Right ventricle myocardium superior (tissue), 1 donor: ENCODE measurements at regions not wholly inside any gene's neighbourhood (a gene's known extent, or its start where the extent isn't known, plus 50 kb on each side); places are given as distances from the start of the nearest gene placed in this dataset.
"Not testable (repeated sequence)": the region's sequence is repeated elsewhere in the genome, so short reads cannot be mapped to it uniquely, and the experiment has no call there.

Experiments
- ATAC-seq: fragments of 200-7000 bp; cut with Tn5 transposase; one replicate; pipeline ENCODE4 v1.9.1; 2020; ENCODE audit warnings: mild to moderate bottlenecking; ENCODE audit not compliant: poor library complexity
- DNase-seq: peaks from one replicate; pipeline ENCODE4 v3.0.0-alpha.2; 2020
- intact Hi-C: fragments of 100-400 bp; cut with DNase I; formaldehyde crosslinking; loops from one replicate; pipeline ENCODE4 v1.11.2; 2022
- donor health status: DM: no; HTN: yes; CAD: no; lungs with severe emphysema.

DNA sequence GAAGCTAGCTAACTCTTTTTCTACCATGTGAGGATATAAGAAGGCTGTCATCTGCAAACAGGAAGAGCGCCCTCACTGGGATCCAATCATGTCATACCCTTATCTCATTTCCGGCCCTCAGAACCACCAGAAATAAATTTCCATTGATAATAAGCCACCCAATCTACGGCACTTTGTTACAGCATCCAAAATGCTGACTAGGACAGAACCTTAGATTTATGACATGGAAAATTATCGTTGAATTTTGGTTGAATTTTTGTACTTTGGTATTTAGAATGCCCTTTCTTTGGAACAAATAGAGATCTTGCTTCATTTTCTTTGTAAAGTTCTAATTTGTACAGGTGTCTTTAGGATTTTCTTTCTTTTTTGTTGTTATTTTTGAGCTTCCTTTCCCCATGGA lies 53.3 kb upstream of the CYLC2 start:
- intact Hi-C loops: no loop called here
- ATAC-seq: no peak
- DNase-seq: no peak

DNA sequence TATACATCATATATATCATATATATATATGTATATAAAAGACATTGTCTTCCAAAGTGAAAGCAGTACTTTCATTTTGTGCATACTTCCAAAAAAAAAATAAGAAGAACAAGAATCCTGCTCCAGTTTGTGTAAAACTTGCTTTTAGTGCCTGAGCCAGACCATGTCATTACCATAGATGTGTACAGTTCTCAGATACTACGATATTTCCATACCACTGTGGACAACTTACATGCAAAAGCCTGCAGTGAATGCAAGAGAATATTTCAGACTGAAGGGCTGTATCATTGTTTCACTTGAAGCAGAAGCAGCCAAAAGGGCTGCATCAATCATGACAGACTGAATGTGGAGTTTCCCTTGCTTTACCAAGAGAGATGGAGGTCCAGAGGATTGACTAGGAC lies 72.6 kb upstream of the CYLC2 start:
- ATAC-seq: no peak
- no peak for DNase-seq
- intact Hi-C loops: no loop called here

DNA sequence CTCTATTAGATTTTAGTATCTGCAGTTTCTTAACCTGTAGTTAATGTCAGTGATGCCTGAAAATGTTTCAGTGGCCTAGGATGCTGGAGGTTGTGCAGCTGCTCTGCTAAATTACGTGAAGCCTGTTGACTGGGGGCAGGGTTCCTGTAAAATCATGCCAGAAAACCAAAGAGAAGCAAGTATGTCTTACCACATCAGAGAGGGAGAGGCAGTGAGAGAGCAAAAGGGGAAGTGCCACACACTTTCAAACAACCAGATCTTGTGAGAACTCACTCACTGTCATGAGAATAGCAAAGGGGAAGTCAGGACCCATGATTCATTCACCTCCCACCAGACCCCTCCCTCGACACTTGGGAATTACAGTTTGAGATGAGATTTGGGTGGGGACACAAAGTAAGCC lies 83.9 kb upstream of the CYLC2 start:
- no peak for DNase-seq
- no peak for ATAC-seq
- intact Hi-C loops: no loop called here

DNA sequence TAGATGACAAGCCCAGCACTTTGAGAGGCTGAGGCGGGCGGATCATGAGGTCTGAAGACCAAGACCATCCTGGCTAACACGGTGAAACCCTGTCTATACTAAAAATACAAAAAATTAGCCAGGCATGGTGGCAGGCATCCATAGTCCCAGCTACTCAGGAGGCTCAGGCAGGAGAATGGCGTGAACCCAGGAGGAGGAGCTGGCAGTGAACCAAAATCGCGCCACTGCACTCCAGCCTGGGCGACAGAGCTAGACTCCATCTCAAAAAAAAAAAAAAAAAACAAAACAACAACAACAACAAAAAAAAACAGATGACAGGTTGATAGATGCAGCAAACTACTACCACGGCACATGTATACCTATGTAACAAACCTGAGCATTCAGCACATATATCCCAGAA lies 89.3 kb upstream of the CYLC2 start:
- intact Hi-C loops, ATAC-seq, DNase-seq: not testable (repeated sequence)

DNA sequence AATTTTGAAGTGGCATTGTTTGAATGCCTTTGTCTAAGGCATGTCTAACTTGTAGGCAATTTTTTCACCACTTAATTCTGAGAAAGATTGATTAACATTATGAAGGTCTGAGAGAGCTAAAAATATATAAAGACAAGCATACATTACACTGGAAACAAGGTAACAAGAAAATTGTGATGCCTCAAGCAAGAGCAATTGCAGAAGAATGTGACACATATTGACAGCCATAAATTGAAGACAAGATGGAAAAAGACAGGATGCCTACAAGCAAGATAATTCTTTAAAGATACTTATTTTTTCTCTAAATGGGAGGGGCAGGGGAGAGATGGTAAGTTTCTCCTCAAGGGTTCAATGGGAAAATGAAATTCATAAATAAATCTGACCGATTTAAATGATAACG lies 103.1 kb upstream of the CYLC2 start:
- DNase-seq: no peak
- intact Hi-C loops: no loop called here
- ATAC-seq: no peak

DNA sequence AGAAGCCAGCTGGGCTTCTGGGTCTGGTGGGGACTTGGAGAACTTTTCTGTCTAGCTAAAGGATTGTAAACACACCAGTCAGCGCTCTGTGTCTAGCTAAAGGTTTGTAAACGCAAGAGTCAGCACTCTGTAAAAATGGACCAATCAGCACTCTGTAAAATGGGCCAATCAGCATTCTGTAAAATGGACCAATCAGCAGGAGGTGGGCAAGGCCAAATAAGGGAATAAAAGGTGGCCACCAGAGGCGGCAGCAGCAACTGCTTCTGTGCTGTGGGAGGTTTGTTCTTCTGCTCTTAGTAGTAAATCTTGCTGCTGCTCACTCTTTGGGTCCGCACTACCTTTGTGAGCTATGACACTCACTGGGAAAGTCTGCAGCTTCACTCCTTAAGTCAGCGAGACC lies 106.4 kb upstream of the CYLC2 start:
- intact Hi-C loops, DNase-seq, ATAC-seq: not testable (repeated sequence)

DNA sequence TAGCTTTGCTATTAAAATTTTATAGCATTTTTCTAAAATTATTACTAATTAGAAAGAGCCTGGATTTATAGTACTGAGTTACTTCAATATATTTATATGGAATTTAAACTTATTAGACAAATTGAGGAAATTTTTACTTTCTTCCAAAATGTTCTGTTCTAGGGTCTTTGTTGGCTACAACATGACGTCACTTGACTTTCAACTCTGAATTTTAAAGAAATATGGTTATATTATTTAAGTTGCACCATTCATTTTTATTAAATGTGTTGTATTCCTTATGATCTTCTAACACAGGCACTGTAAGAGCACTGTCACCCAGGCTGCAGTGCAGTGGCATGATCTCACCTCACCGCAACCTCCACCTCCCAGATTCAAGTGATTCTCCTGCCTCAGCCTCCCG lies 119.4 kb upstream of the CYLC2 start:
- intact Hi-C loops: no loop called here
- ATAC-seq (no peak), DNase-seq (no peak)

DNA sequence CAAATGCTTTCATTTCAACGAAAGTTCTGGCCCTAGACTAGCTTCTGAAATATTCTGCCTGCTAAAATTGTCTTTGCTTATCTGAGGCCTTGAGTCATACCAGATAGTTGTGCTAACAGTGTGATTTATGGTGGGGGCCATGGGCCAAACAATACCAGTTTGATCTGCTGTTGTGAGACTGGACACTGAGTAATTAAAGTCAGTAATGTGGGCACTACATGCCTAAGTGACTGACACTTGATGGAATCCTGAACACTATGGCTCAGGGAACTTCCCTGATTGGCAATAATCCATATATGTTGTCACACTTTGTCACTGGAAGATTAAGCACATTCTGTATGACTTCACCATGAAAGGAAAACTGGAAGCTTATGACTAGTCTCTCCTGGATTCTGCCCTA lies 127.6 kb upstream of the CYLC2 start:
- ATAC-seq (peak; percentile 94), DNase-seq (peak; percentile 25)
- intact Hi-C loops: no loop called here

DNA sequence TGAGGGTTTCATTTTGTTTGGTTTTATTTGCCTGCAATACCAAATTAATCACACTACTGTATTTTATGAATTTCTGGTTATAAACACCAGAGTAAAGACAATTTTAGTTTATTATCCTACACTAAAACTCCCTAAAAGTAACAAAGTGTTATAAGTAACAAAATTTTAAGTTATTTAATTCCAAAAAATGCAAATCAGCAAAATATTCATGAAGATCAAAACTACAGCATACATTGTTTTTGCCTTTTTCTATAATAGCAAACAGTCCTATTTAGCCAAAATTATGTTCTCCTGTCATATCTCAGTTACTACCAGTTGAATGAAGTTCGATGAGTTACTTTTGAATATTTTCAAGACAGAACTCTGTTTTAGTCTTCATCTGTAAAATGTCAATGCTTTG lies 132.7 kb upstream of the CYLC2 start:
- intact Hi-C loops: no loop called here
- no peak for DNase-seq
- no peak for ATAC-seq

DNA sequence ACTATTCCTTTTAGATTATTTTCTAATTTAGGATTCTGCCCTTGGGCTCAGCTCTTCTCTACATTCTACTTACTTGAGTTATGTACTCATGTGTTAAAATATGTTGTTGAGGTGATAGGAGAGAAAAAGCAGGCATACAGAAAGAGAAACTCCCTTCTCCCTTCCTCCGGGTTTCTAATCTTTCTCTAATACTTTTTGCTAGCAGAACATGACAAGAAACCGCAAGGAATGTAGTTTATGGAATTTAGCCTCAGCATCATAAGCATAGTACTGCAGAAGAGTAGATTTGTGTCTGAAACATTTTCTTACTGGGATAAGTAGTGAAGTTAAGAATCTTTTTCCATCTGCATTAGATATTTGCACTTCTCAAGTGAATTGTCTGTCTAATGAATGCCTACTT lies 139.5 kb upstream of the CYLC2 start:
- peak; percentile 60 for ATAC-seq
- no peak for DNase-seq
- intact Hi-C loops: no loop called here

DNA sequence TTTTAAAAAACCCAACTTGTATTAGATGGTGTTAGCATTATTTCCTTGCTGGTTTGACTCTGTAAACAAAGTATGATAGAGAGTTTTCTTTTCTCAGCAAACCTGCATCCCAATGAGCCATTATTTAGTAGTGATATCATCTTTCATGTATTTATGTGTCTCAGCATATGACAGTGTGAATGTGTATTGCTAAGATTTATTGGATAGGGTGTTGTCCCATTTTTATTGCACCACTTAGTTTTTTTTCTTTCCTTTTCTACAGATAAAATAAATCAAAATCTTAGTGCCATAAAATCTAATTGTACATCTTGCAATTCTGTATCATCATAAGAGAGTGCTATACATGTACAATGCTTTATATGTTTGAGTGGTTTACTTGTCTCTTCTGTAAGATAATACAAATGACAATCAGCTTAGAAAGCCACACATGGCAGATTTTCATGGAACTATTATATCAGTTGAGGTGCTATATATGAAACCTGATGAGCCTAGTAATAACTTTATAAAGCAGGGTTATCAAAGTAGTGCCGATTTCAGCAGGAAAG lies 149.2 kb upstream of the CYLC2 start:
- no peak for ATAC-seq
- intact Hi-C loops: no loop called here
- DNase-seq: no peak

DNA sequence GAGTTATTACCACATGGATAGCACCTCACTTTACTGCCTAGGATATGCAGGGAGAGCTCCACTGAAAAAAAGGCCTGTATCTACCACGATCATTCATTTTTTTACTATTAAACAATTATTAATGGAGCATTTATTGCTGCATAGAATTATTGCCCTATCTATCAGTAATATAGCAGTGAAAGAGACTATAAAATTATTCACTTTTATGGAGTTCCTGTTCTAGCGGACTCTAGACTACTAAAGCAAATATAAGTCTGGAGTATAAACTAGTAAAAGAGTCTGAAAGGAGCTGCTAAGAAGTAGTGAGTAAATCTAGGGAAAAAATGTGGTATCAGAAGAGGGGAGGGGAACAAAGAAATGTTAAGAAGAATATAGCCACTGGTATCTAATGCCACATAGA lies 150.4 kb upstream of the CYLC2 start:
- ATAC-seq (no peak), DNase-seq (no peak)
- intact Hi-C loops: no loop called here

DNA sequence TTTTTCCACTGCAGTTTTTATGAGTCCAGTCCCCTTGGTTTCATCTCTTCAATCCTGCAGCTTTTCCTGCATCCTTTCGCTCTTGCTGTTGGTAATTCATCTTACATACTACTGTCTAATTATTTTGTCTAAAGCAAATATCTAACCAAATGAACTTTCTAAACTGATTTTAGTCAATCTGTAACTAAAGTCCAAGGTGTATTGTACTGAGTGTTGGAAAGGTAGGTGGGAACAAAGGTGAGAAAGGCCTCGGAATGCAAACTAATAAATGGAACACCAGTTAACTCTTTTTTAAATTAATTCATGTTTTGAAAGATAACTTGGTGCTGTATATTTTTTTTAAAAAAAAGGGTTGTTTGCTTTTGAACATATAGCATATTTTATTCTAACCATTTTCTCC lies 152.7 kb upstream of the CYLC2 start:
- ATAC-seq (no peak), DNase-seq (no peak)
- intact Hi-C loops: no loop called here

DNA sequence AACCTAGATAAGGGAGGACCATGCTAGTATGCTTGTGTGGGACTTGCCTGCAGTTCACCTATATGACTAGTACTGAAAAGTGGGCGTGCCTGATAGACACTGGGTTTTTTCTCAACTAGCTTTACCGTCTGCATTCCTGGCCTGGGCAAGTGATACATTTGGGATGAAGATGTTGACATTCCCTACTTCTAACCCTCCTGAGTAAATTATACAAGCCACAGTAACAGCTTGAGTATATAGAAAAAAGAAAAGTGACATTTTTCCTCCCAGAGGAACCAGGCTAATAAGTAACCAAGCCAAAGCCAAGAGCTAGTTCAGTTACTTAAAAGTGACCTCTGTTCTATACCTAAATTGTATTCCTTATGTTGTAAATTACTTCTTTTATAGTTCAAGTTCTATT lies 153.8 kb upstream of the CYLC2 start:
- no peak for DNase-seq
- intact Hi-C loops: no loop called here
- no peak for ATAC-seq

DNA sequence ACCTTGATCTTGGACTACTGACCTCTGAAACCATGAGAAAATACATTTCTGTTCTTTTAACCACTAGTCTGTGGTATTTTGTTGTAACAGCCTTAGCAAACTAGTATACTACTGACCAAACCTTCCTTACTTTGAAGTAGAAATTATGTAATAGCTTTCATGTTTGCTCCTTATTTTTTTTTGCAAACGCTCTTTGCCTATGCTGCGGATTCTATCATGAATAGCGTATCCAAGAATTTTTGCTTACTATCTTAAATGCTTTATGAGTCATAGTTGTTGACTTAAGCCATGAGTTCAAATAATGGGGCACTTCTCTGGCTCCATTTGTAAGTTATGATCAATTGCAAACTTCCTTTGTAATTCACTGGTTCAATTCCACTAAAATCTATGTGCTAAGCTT lies 154.8 kb upstream of the CYLC2 start:
- intact Hi-C loops: no loop called here
- DNase-seq (no peak), ATAC-seq (no peak)

DNA sequence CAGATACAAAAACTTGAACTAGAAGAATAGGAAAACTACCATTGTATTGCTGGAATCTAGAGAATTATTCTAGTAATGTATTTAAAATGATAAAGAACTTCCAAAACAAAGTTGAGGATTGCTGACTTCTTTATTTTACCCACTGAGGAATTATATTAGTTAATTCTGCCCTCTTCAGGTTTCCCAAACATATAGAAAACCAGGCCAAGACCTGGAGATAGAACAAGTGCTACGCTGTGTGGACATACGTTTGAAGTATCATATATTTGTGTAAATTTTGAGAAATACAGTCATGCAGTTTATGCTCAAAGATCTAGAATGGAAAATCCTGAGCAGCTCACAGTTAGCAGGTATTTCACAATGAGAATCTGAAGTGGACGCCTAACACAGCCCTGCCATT lies 162.3 kb upstream of the CYLC2 start:
- ATAC-seq (no peak), DNase-seq (no peak)
- intact Hi-C loops: no loop called here

DNA sequence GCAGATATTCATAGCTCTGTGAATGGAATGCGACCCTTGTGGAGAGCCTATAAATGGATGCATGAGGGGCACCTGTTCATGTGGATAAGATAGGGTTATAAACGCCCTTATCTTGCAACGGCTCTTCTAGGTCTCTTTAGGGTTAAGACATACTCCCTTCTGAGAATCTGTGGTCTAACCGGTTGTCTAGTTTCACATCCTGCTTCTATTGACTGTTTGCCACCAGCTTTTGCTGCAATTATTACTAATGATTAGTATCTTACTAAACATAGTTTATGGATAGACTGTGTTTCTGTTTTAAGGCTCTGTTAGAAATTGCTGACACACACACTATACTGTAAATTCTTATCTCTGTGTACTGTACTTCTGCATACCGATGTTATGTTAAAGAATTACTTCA lies 198.9 kb upstream of the CYLC2 start:
- no peak for ATAC-seq
- intact Hi-C loops: no loop called here
- no peak for DNase-seq

DNA sequence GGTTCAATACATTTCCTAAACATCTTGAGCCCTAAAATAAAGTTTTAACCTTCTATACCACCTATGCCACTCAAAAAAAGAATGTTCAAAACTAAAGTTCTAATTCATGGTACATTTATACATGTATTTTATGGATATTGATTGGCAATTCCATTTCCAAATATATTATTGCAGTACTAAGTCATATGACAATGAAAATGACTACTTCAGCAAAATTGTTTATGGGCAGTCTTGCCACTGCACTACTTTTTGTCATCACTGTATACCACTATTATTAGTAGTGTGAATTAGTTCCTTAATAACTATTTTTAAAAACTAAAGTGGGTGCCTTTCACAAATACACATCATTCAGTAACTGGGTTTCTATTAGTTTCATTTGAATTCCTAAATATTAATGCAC lies 199.6 kb upstream of the CYLC2 start:
- intact Hi-C loops: no loop called here
- DNase-seq (no peak), ATAC-seq (no peak)

DNA sequence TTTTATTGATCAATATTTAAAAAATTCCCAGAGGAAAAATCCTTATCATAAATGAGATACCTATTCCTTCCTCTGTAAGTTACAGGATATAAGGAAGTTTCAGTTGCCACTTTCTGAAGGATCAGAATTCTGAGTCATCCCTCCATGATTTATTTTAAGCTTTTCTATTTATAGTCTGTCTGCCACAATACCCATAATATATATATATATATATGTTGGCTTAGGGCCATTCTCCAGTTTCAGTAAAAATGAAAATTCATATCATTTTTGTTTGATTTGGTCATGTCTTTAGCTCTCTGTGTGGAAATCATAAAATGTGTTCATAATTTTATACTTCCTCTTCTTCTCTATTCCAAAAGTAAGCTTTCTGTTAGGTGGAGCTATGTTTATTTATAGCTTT lies 215.8 kb upstream of the CYLC2 start:
- no peak for DNase-seq
- intact Hi-C loops: no loop called here
- ATAC-seq: no peak

DNA sequence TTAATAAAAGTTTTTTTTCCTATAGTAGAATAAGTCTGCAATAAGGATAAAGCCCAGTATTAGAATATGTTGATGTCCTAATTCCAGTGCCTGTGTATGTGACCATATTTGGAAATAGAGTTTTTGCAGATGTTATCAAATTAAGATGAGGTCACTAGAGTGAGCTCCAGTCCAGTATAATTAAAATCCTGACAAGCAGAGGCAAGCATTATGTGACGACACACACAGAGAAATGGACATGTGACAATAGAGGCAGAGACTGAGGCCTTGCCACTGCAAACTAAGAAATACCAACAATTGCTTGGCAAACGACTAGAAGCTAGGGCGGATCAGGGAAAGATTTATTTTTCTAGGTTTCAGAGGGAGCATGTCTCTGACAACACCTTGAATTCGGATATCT lies 216.4 kb upstream of the CYLC2 start:
- DNase-seq: no peak
- ATAC-seq: no peak
- intact Hi-C loops: no loop called here

DNA sequence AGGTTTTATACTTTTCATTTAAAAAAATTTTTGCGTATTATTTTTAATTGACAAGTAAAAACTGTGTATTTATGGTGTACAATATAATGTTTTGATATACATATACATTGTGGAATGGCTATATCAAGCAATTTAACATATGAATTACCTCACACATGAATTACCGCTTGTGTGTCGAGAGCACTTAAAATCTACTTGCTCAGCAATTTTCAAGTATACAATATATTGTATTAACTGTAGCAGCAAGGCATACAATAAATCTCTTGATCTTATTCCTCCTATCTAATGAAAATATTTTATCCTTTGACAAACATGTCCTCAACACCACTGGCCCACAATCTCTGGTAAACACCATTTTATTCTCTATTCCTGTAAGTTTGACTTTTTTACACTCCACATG lies 224.4 kb upstream of the CYLC2 start:
- ATAC-seq (no peak), DNase-seq (no peak)
- intact Hi-C loops: no loop called here

DNA sequence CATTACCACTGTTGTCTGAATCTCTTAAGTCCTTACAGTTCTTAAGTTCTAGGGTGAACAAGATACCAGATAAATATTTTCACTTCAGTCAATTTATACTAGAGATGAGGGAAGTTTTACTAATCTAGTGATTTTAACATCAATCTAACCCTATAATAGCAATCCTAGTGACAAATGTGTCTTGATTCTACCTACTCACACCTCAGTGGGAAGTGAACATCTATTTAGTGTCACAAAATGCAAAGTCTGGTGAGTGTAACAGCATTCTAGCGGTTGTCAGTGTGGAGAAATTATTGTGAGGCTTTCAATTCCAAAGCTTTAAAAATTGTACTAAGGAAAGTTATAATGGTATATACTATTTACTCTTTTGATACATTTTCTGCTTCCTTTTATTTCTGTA lies 225.8 kb upstream of the CYLC2 start:
- no peak for ATAC-seq
- no peak for DNase-seq
- intact Hi-C loops: no loop called here
